Femur (tissue), 1 donor: ENCODE measurements at regions not wholly inside any gene's neighbourhood (a gene's known extent, or its start where the extent isn't known, plus 50 kb on each side); places are given as distances from the start of the nearest gene placed in this dataset.
"Not testable (repeated sequence)": the region's sequence is repeated elsewhere in the genome, so short reads cannot be mapped to it uniquely, and the experiment has no call there.

Experiments used
- DNase-seq: peaks from one replicate; pipeline ENCODE4 v3.0.0-alpha.2; 2017

GRCh38 chr18:10143596-10143995 is 229.8 kb downstream of the VAPA start:
- no peak for DNase-seq

GRCh38 chr18:10145546-10145945 is 231.7 kb downstream of the VAPA start:
- no peak for DNase-seq

- no peak for DNase-seq
These were observed 233.4 kb downstream of the VAPA start for GRCh38 chr18:10147226-10147625.

GRCh38 chr18:10147752-10148151 is 233.9 kb downstream of the VAPA start:
- DNase-seq: no peak

GRCh38 chr18:10148189-10148929 is 234.5 kb downstream of the VAPA start:
- no peak for DNase-seq

- DNase-seq: no peak
These were observed 236.1 kb downstream of the VAPA start for GRCh38 chr18:10149768-10150556.

GRCh38 chr18:10150576-10150975 is 236.8 kb downstream of the VAPA start:
- not testable (repeated sequence) for DNase-seq

- no peak for DNase-seq
These were observed 238.7 kb downstream of the VAPA start for GRCh38 chr18:10152475-10152874.

- DNase-seq: no peak
These were observed 240.3 kb downstream of the VAPA start for GRCh38 chr18:10153924-10154752.

- DNase-seq: no peak
These were observed 243.9 kb downstream of the VAPA start for GRCh38 chr18:10157706-10158105.

- no peak for DNase-seq
These were observed 246.4 kb downstream of the VAPA start for GRCh38 chr18:10160251-10160650.

- DNase-seq: no peak
These were observed 247.5 kb downstream of the VAPA start for GRCh38 chr18:10161315-10161714.

GRCh38 chr18:10162340-10162739 is 248.5 kb downstream of the VAPA start:
- no peak for DNase-seq

GRCh38 chr18:10164271-10165071 is 250.7 kb downstream of the VAPA start:
- no peak for DNase-seq

- DNase-seq: no peak
These were observed 252.5 kb downstream of the VAPA start for GRCh38 chr18:10166164-10166807.

- no peak for DNase-seq
These were observed 253.9 kb downstream of the VAPA start for GRCh38 chr18:10167759-10168158.

- DNase-seq: no peak
These were observed 254.7 kb downstream of the VAPA start for GRCh38 chr18:10168477-10168876.

- no peak for DNase-seq
These were observed 255.3 kb downstream of the VAPA start for GRCh38 chr18:10169064-10169562.

GRCh38 chr18:10169814-10170213 is 256.0 kb downstream of the VAPA start:
- no peak for DNase-seq

- no peak for DNase-seq
These were observed 256.6 kb downstream of the VAPA start for GRCh38 chr18:10170375-10170774.

GRCh38 chr18:10175333-10175732 is 261.5 kb downstream of the VAPA start:
- DNase-seq: not testable (repeated sequence)

- not testable (repeated sequence) for DNase-seq
These were observed 265.5 kb downstream of the VAPA start for GRCh38 chr18:10179326-10179725.
